HFF-Myc (cell line): ENCODE measurements at regions not wholly inside any gene's neighbourhood (a gene's known extent, or its start where the extent isn't known, plus 50 kb on each side); places are given as distances from the start of the nearest gene placed in this dataset.
A peak's percentile ranks its signal among the peaks of the same experiment; 100 is the strongest.

Source experiments
- DNase-seq: peaks from one replicate; pipeline ENCODE4 v3.0.0-alpha.2; 2011; ENCODE audit warnings: low read depth; ENCODE audit errors: extremely low read depth
- H3K4me3 ChIP-seq: replicated peaks from 2 replicates; pipeline ENCODE4 v1.5.1; 2011; ENCODE audit warnings: low read depth, mild to moderate bottlenecking, control low read depth, low read length
- CTCF ChIP-seq: IDR thresholded peaks from 2 replicates; pipeline ENCODE4 v1.5.1; 2012; ENCODE audit warnings: mild to moderate bottlenecking, low read depth, low read length, control low read depth; ENCODE audit errors: missing control alignments

- no peak for TF ChIP-seq CTCF
These were observed 65.5 kb upstream of the DCBLD2 start for GRCh38 chr3:98966862-98967546.

GRCh38 chr3:98966434-98966833 lies 64.9 kb upstream of the DCBLD2 start:
- no peak for DNase-seq
- no peak for TF ChIP-seq CTCF
- H3K4me3 ChIP-seq, result no peak overlapping the region

More at GRCh38 chr3:98966862-98967546, 65.5 kb upstream of the DCBLD2 start:
- no peak for DNase-seq
- no peak overlapping the region for H3K4me3 ChIP-seq

- TF ChIP-seq CTCF, result no peak
- DNase-seq, result no peak
- no peak overlapping the region for H3K4me3 ChIP-seq
These were observed 63.3 kb upstream of the DCBLD2 start for GRCh38 chr3:98964784-98965183.

GRCh38 chr3:98963546-98963945 lies 62.1 kb upstream of the DCBLD2 start:
- TF ChIP-seq CTCF, result no peak
- no peak overlapping the region for H3K4me3 ChIP-seq
- DNase-seq, result no peak

GRCh38 chr3:98962951-98963350 lies 61.5 kb upstream of the DCBLD2 start:
- DNase-seq, result no peak
- TF ChIP-seq CTCF, result no peak
- no peak overlapping the region for H3K4me3 ChIP-seq

- TF ChIP-seq CTCF, result no peak
- H3K4me3 ChIP-seq, result peak overlapping the region; percentile 10; the same call in 1 of the 2 replicates
- no peak for DNase-seq
These were observed 60.9 kb upstream of the DCBLD2 start for GRCh38 chr3:98962189-98962930.
